Parathyroid adenoma (tissue), 2 donors: ENCODE measurements at regions not wholly inside any gene's neighbourhood (a gene's known extent, or its start where the extent isn't known, plus 50 kb on each side); places are given as distances from the start of the nearest gene placed in this dataset.

Source experiments
- H2AFZ ChIP-seq: fragments of 300-600 bp; sonication (generic); one replicate; pipeline ENCODE4 v1.7.0; 2017; ENCODE audit warnings: antibody characterized with exemption, mild to moderate bottlenecking
- H3K27ac ChIP-seq: fragments of 300-600 bp; sonication (generic); one replicate; pipeline ENCODE4 v1.7.0; 2017
- H3K27me3 ChIP-seq: fragments of 300-600 bp; sonication (generic); one replicate; pipeline ENCODE4 v1.7.0; 2017; ENCODE audit warnings: low read length; ENCODE audit not compliant: control insufficient read depth, insufficient read depth
- H3K36me3 ChIP-seq: fragments of 300-600 bp; sonication (generic); one replicate; pipeline ENCODE4 v1.7.0; 2017; ENCODE audit warnings: low read length; ENCODE audit not compliant: control insufficient read depth, insufficient read depth
- H3K4me1 ChIP-seq: fragments of 300-600 bp; sonication (generic); one replicate; pipeline ENCODE4 v1.7.0; 2017; ENCODE audit warnings: control low read depth
- H3K4me2 ChIP-seq: fragments of 300-600 bp; sonication (generic); one replicate; pipeline ENCODE4 v1.7.0; 2017; ENCODE audit warnings: low read length
- H3K4me3 ChIP-seq: fragments of 300-600 bp; sonication (generic); one replicate; pipeline ENCODE4 v1.7.0; 2017; ENCODE audit warnings: low read depth, low read length
- H3K79me2 ChIP-seq: fragments of 300-600 bp; sonication (generic); one replicate; pipeline ENCODE4 v1.7.0; 2017; ENCODE audit warnings: control low read depth
- H3K9ac ChIP-seq: fragments of 300-600 bp; sonication (generic); one replicate; pipeline ENCODE4 v1.7.0; 2017; ENCODE audit warnings: mild to moderate bottlenecking
- H3K9me3 ChIP-seq: fragments of 300-600 bp; sonication (generic); one replicate; pipeline ENCODE4 v1.7.0; 2017; ENCODE audit warnings: low read length; ENCODE audit not compliant: control insufficient read depth
- CTCF ChIP-seq: fragments of 300-600 bp; sonication (generic); IDR thresholded peaks from one replicate; pipeline ENCODE4 v1.7.0; 2017; ENCODE audit warnings: antibody characterized with exemption, mild to moderate bottlenecking
- donor health status: primary hyperparathyroidism.

- Histone ChIP-seq H3K9me3 (no peaks in the 10 kb centered on the region), H3K27ac (no peak overlapping the region), H3K79me2 (no peaks in the 10 kb centered on the region), H3K27me3 (no peaks in the 10 kb centered on the region), H3K4me1 (no peaks in the 10 kb centered on the region), H3K36me3 (no peaks in the 10 kb centered on the region), H3K9ac (no peak overlapping the region), H3K4me3 (no peak overlapping the region), H3K4me2 (no peak overlapping the region), H2AFZ (no peak overlapping the region)
- no peak for TF ChIP-seq CTCF
Observed at GRCh38 chr2:41344529-41344928, 703.3 kb upstream of the PKDCC start.

GRCh38 chr2:41353060-41353459 lies 694.8 kb upstream of the PKDCC start:
- H3K27me3 ChIP-seq, result no peaks in the 10 kb centered on the region
- TF ChIP-seq CTCF, result no peak

GRCh38 chr2:41355794-41356193 lies 692.0 kb upstream of the PKDCC start:
- no peak overlapping the region for H2AFZ ChIP-seq
- no peaks in the 10 kb centered on the region for H3K27me3 ChIP-seq
- no peak overlapping the region for H3K4me3 ChIP-seq
- no peaks in the 10 kb centered on the region for H3K36me3 ChIP-seq
- H3K4me1 ChIP-seq, result no peaks in the 10 kb centered on the region
- no peak overlapping the region for H3K9ac ChIP-seq
- H3K9me3 ChIP-seq, result no peaks in the 10 kb centered on the region
- H3K4me2 ChIP-seq, result no peak overlapping the region
- no peak for TF ChIP-seq CTCF
- H3K79me2 ChIP-seq, result no peaks in the 10 kb centered on the region
- H3K27ac ChIP-seq, result no peak overlapping the region

More at GRCh38 chr2:41353060-41353459, 694.8 kb upstream of the PKDCC start:
- H2AFZ ChIP-seq, result no peak overlapping the region
- no peaks in the 10 kb centered on the region for H3K36me3 ChIP-seq
- H3K4me2 ChIP-seq, result no peak overlapping the region
- no peaks in the 10 kb centered on the region for H3K4me1 ChIP-seq
- no peak overlapping the region for H3K9ac ChIP-seq
- H3K27ac ChIP-seq, result no peak overlapping the region
- no peak overlapping the region for H3K4me3 ChIP-seq
- no peaks in the 10 kb centered on the region for H3K79me2 ChIP-seq
- no peaks in the 10 kb centered on the region for H3K9me3 ChIP-seq

- H3K9me3 ChIP-seq, result no peaks in the 10 kb centered on the region
- no peaks in the 10 kb centered on the region for H3K4me1 ChIP-seq
- H2AFZ ChIP-seq, result no peak overlapping the region
- H3K4me3 ChIP-seq, result no peak overlapping the region
- H3K27me3 ChIP-seq, result no peaks in the 10 kb centered on the region
- no peak overlapping the region for H3K27ac ChIP-seq
- TF ChIP-seq CTCF, result no peak
- H3K36me3 ChIP-seq, result no peaks in the 10 kb centered on the region
- H3K4me2 ChIP-seq, result no peak overlapping the region
- H3K9ac ChIP-seq, result no peak overlapping the region
- no peaks in the 10 kb centered on the region for H3K79me2 ChIP-seq
Observed at GRCh38 chr2:41364842-41365241, 683.0 kb upstream of the PKDCC start.

- Histone ChIP-seq H2AFZ (no peak overlapping the region), H3K79me2 (no peaks in the 10 kb centered on the region), H3K9ac (no peak overlapping the region), H3K4me3 (no peak overlapping the region), H3K36me3 (no peaks in the 10 kb centered on the region), H3K4me2 (no peak overlapping the region), H3K27ac (no peak overlapping the region), H3K27me3 (no peaks in the 10 kb centered on the region), H3K9me3 (no peaks in the 10 kb centered on the region), H3K4me1 (no peaks in the 10 kb centered on the region)
- TF ChIP-seq CTCF, result no peak
Observed at GRCh38 chr2:41375901-41376300, 671.9 kb upstream of the PKDCC start.
